SK-N-MC (cell line): ENCODE measurements at regions not wholly inside any gene's neighbourhood (a gene's known extent, or its start where the extent isn't known, plus 50 kb on each side); places are given as distances from the start of the nearest gene placed in this dataset.

ENCODE experiments used
- EZH2 ChIP-seq: fragments of 200-600 bp; sonication (generic); IDR thresholded peaks from one replicate; pipeline ENCODE4 v1.6.1; 2017; ENCODE audit warnings: antibody characterized with exemption
- FOXP2 ChIP-seq: optimal IDR thresholded peaks from 2 replicates; pipeline ENCODE3; 2011; ENCODE audit warnings: mild to moderate bottlenecking, moderate library complexity; ENCODE audit not compliant: insufficient read depth; ENCODE audit errors: extremely low read length, control extremely low read depth
- POLR2AphosphoS5 ChIP-seq: IDR thresholded peaks from 2 replicates; pipeline ENCODE4 v1.6.1; 2012; ENCODE audit warnings: mild to moderate bottlenecking, low read depth, low read length, borderline replicate concordance

DNA sequence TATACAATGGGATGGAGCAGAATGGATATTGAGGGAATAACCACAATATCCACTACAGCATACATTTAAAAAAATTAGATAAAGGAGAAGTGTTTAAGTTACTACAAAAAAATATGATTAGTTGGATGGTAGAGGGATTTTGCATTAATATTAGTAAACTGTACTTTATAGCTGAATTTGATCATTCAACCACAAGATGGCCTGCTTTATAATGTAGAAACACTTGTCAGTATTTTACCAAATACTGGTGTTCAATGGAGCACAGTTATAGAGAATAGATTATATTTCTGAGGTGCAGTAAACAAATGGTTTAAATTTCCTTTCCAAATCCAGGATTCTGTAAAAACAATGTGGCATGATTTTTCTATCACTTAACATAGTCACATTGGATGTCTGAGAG is 818.8 kb upstream of the CHORDC1 start:
- TF ChIP-seq EZH2 (no peak), POLR2AphosphoS5 (no peak), FOXP2 (no peak)
